ENCODE measurements at regions not wholly inside any gene's neighbourhood (a gene's known extent, or its start where the extent isn't known, plus 50 kb on each side); places are given as distances from the start of the nearest gene placed in this dataset.
"Not testable (repeated sequence)": the region's sequence is repeated elsewhere in the genome, so short reads cannot be mapped to it uniquely, and the experiment has no call there.

- not testable (repeated sequence) for H3K27me3 ChIP-seq (ENCODE audit: control insufficient read depth, insufficient read depth, low read length); H3K36me3 ChIP-seq (replicated peaks; ENCODE audit: control insufficient read depth, insufficient read depth, low read length); H3K4me3 ChIP-seq (ENCODE audit: insufficient read depth, low read depth, low read length); DNase-seq
Observed at GRCh38 chr4:43637893-43638292, 745.4 kb downstream of the GRXCR1 start.

GRCh38 chr4:43651991-43652390, 759.5 kb downstream of the GRXCR1 start:
- Histone ChIP-seq H3K27me3 (ENCODE audit: control insufficient read depth, insufficient read depth, low read length) (no peaks in the 10 kb centered on the region), H3K4me3 (ENCODE audit: insufficient read depth, low read depth, low read length) (no peak overlapping the region), H3K36me3 (replicated peaks; ENCODE audit: control insufficient read depth, insufficient read depth, low read length) (no peaks in the 10 kb centered on the region)
- DNase-seq, result no peak

GRCh38 chr4:43659547-43659946, 767.0 kb downstream of the GRXCR1 start:
- H3K27me3 ChIP-seq (ENCODE audit: control insufficient read depth, insufficient read depth, low read length); H3K36me3 ChIP-seq (replicated peaks; ENCODE audit: control insufficient read depth, insufficient read depth, low read length); H3K4me3 ChIP-seq (ENCODE audit: insufficient read depth, low read depth, low read length); DNase-seq: not testable (repeated sequence)

GRCh38 chr4:43672265-43672885, 776.2 kb downstream of the KCTD8 start:
- not testable (repeated sequence) for H3K27me3 ChIP-seq (ENCODE audit: control insufficient read depth, insufficient read depth, low read length); H3K4me3 ChIP-seq (ENCODE audit: insufficient read depth, low read depth, low read length); DNase-seq; H3K36me3 ChIP-seq (replicated peaks; ENCODE audit: control insufficient read depth, insufficient read depth, low read length)

GRCh38 chr4:43680421-43680820, 768.2 kb downstream of the KCTD8 start:
- no peak overlapping the region for H3K4me3 ChIP-seq (ENCODE audit: insufficient read depth, low read depth, low read length)
- no peak for DNase-seq
- no peaks in the 10 kb centered on the region for H3K27me3 ChIP-seq (ENCODE audit: control insufficient read depth, insufficient read depth, low read length)
- H3K36me3 ChIP-seq (replicated peaks; ENCODE audit: control insufficient read depth, insufficient read depth, low read length), result no peaks in the 10 kb centered on the region

GRCh38 chr4:43682551-43682950, 766.1 kb downstream of the KCTD8 start:
- Histone ChIP-seq H3K36me3 (replicated peaks; ENCODE audit: control insufficient read depth, insufficient read depth, low read length) (no peaks in the 10 kb centered on the region), H3K4me3 (ENCODE audit: insufficient read depth, low read depth, low read length) (no peak overlapping the region), H3K27me3 (ENCODE audit: control insufficient read depth, insufficient read depth, low read length) (no peaks in the 10 kb centered on the region)
- no peak for DNase-seq

GRCh38 chr4:43690116-43690515, 758.5 kb downstream of the KCTD8 start:
- Histone ChIP-seq H3K27me3 (ENCODE audit: control insufficient read depth, insufficient read depth, low read length) (no peaks in the 10 kb centered on the region), H3K36me3 (replicated peaks; ENCODE audit: control insufficient read depth, insufficient read depth, low read length) (no peaks in the 10 kb centered on the region), H3K4me3 (ENCODE audit: insufficient read depth, low read depth, low read length) (no peak overlapping the region)
- no peak for DNase-seq

GRCh38 chr4:43693876-43694275, 754.7 kb downstream of the KCTD8 start:
- H3K27me3 ChIP-seq (ENCODE audit: control insufficient read depth, insufficient read depth, low read length), result no peaks in the 10 kb centered on the region
- DNase-seq, result no peak
- no peaks in the 10 kb centered on the region for H3K36me3 ChIP-seq (replicated peaks; ENCODE audit: control insufficient read depth, insufficient read depth, low read length)
- H3K4me3 ChIP-seq (ENCODE audit: insufficient read depth, low read depth, low read length), result no peak overlapping the region

- no peaks in the 10 kb centered on the region for H3K27me3 ChIP-seq (ENCODE audit: control insufficient read depth, insufficient read depth, low read length)
- no peaks in the 10 kb centered on the region for H3K36me3 ChIP-seq (replicated peaks; ENCODE audit: control insufficient read depth, insufficient read depth, low read length)
- no peak overlapping the region for H3K4me3 ChIP-seq (ENCODE audit: insufficient read depth, low read depth, low read length)
- DNase-seq, result no peak
Observed at GRCh38 chr4:43709443-43709842, 739.2 kb downstream of the KCTD8 start.

- no peak overlapping the region for H3K4me3 ChIP-seq (ENCODE audit: insufficient read depth, low read depth, low read length)
- DNase-seq, result no peak
- no peaks in the 10 kb centered on the region for H3K36me3 ChIP-seq (replicated peaks; ENCODE audit: control insufficient read depth, insufficient read depth, low read length)
- no peaks in the 10 kb centered on the region for H3K27me3 ChIP-seq (ENCODE audit: control insufficient read depth, insufficient read depth, low read length)
Observed at GRCh38 chr4:43716721-43717395, 731.8 kb downstream of the KCTD8 start.

GRCh38 chr4:43718369-43718768, 730.2 kb downstream of the KCTD8 start:
- DNase-seq, result no peak
- Histone ChIP-seq H3K4me3 (ENCODE audit: insufficient read depth, low read depth, low read length) (no peak overlapping the region), H3K27me3 (ENCODE audit: control insufficient read depth, insufficient read depth, low read length) (no peaks in the 10 kb centered on the region)

GRCh38 chr4:43732829-43733426, 715.7 kb downstream of the KCTD8 start:
- H3K36me3 ChIP-seq (replicated peaks; ENCODE audit: control insufficient read depth, insufficient read depth, low read length), result no peaks in the 10 kb centered on the region
- no peak for DNase-seq
- no peak overlapping the region for H3K4me3 ChIP-seq (ENCODE audit: insufficient read depth, low read depth, low read length)

More at GRCh38 chr4:43718369-43718768, 730.2 kb downstream of the KCTD8 start:
- H3K36me3 ChIP-seq (replicated peaks; ENCODE audit: control insufficient read depth, insufficient read depth, low read length), result no peaks in the 10 kb centered on the region

GRCh38 chr4:43742083-43742482, 706.5 kb downstream of the KCTD8 start:
- no peaks in the 10 kb centered on the region for H3K27me3 ChIP-seq (ENCODE audit: control insufficient read depth, insufficient read depth, low read length)
- no peaks in the 10 kb centered on the region for H3K36me3 ChIP-seq (replicated peaks; ENCODE audit: control insufficient read depth, insufficient read depth, low read length)
- H3K4me3 ChIP-seq (ENCODE audit: insufficient read depth, low read depth, low read length), result no peak overlapping the region
- DNase-seq, result no peak

More at GRCh38 chr4:43732829-43733426, 715.7 kb downstream of the KCTD8 start:
- no peaks in the 10 kb centered on the region for H3K27me3 ChIP-seq (ENCODE audit: control insufficient read depth, insufficient read depth, low read length)

- DNase-seq, result no peak
- Histone ChIP-seq H3K27me3 (ENCODE audit: control insufficient read depth, insufficient read depth, low read length) (no peaks in the 10 kb centered on the region), H3K36me3 (replicated peaks; ENCODE audit: control insufficient read depth, insufficient read depth, low read length) (no peaks in the 10 kb centered on the region)
Observed at GRCh38 chr4:43754566-43754965, 694.0 kb downstream of the KCTD8 start.

GRCh38 chr4:43757147-43757546, 691.5 kb downstream of the KCTD8 start:
- no peaks in the 10 kb centered on the region for H3K27me3 ChIP-seq (ENCODE audit: control insufficient read depth, insufficient read depth, low read length)
- DNase-seq, result no peak
- H3K36me3 ChIP-seq (replicated peaks; ENCODE audit: control insufficient read depth, insufficient read depth, low read length), result no peaks in the 10 kb centered on the region
- H3K4me3 ChIP-seq (ENCODE audit: insufficient read depth, low read depth, low read length), result no peak overlapping the region

More at GRCh38 chr4:43754566-43754965, 694.0 kb downstream of the KCTD8 start:
- no peak overlapping the region for H3K4me3 ChIP-seq (ENCODE audit: insufficient read depth, low read depth, low read length)

All from H7 (cell line).